Endodermal cell (in vitro differentiated cells): ENCODE measurements at regions not wholly inside any gene's neighbourhood (a gene's known extent, or its start where the extent isn't known, plus 50 kb on each side); places are given as distances from the start of the nearest gene placed in this dataset.

Source experiments
- DNase-seq: peaks from one replicate; pipeline ENCODE4 v3.0.0-alpha.2; 2017
- H3K27ac ChIP-seq: 2 replicates; pipeline ENCODE4 v1.5.1; 2013; ENCODE audit warnings: mild to moderate bottlenecking, low read depth, low read length, moderate library complexity
- H3K27me3 ChIP-seq: 2 replicates; pipeline ENCODE4 v1.6.1; 2013; ENCODE audit warnings: mild to moderate bottlenecking, low read length, moderate library complexity; ENCODE audit not compliant: insufficient read depth, control insufficient read depth, poor library complexity, severe bottlenecking
- H3K36me3 ChIP-seq: 2 replicates; pipeline ENCODE4 v1.7.0; 2013; ENCODE audit warnings: mild to moderate bottlenecking, low read length, moderate library complexity; ENCODE audit not compliant: control insufficient read depth, insufficient read depth
- H3K4me1 ChIP-seq: one replicate; pipeline ENCODE4 v1.7.0; 2013; ENCODE audit warnings: low read length; ENCODE audit not compliant: control insufficient read depth, insufficient read depth
- H3K4me3 ChIP-seq: 2 replicates; pipeline ENCODE4 v1.5.1; 2013; ENCODE audit warnings: mild to moderate bottlenecking, low read length, moderate library complexity
- H3K9ac ChIP-seq: 2 replicates; pipeline ENCODE4 v1.6.1; 2013; ENCODE audit warnings: mild to moderate bottlenecking, low read length, moderate library complexity; ENCODE audit not compliant: poor library complexity, severe bottlenecking; ENCODE audit errors: extremely low read depth
- H3K9me3 ChIP-seq: 2 replicates; pipeline ENCODE4 v1.6.1; 2013; ENCODE audit warnings: mild to moderate bottlenecking, low read length, moderate library complexity; ENCODE audit not compliant: control insufficient read depth
- H3K27ac Mint-ChIP-seq: 2 replicates; pipeline ENCODE4 v1.8.0; 2020; ENCODE audit warnings: mixed read lengths
- H3K27me3 Mint-ChIP-seq: 2 replicates; pipeline ENCODE4 v1.8.0; 2021; ENCODE audit warnings: mild to moderate bottlenecking, mixed read lengths; ENCODE audit not compliant: insufficient read depth
- H3K36me3 Mint-ChIP-seq: 2 replicates; pipeline ENCODE4 v1.8.0; 2020; ENCODE audit warnings: low read depth, mixed read lengths
- H3K4me1 Mint-ChIP-seq: 2 replicates; pipeline ENCODE4 v1.8.0; 2020; ENCODE audit warnings: mixed read lengths
- H3K4me3 Mint-ChIP-seq: 2 replicates; pipeline ENCODE4 v1.8.0; 2020; ENCODE audit warnings: mild to moderate bottlenecking, moderate library complexity, mixed read lengths
- H3K9me3 Mint-ChIP-seq: 2 replicates; pipeline ENCODE4 v1.8.0; 2020; ENCODE audit warnings: mild to moderate bottlenecking, mixed read lengths
- WGBS, 2 experiments: methylation state at CpG; one replicate each; pipeline versions ENCODE4 v1.1.5 to v1.1.7; 2013; ENCODE audit warnings: missing lambda C conversion rate in 2 of 2, mixed read lengths in 1 of 2; ENCODE audit not compliant: insufficient coverage in 1 of 2, insufficient read length in 1 of 2; 5-methylcytosine and 5-hydroxymethylcytosine counted together
- TF ChIP-seq, protein P1 (sequence below): fragments of 200-600 bp; sonication (generic); conservative IDR thresholded peaks from 2 replicates; pipeline ENCODE4 v1.5.0; 2021; ENCODE audit warnings: antibody characterized with exemption, mild to moderate bottlenecking

DNA sequence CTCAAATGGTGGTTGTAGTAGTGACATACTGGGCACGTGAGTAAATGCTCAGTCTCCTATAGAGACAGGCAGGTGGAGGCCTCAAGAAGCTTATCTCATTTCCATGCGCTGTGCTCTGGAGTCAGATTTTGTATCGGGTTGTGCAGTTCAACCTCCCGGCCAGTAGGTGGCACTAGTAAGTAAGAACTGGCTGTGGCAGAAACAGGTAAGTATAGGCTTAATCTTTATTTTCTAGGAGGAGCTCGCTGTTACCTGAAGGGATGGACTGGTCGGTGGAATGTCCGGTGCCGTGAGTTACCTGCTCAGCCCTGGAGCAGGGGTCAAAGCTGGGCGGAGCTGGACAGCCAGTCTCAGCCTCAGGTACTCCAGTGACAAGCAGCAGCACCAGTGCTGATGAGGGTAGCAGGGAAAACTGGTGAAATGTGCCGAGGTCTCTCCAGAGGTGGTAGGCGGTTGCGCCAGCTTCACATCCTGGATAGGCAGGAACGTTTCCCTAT is 880.1 kb upstream of the SEMA6A start:
- Histone ChIP-seq H3K4me3 (no peak overlapping the region), H3K9ac (no peak overlapping the region), H3K9me3 (no peaks in the 10 kb centered on the region), H3K4me1 (no peaks in the 10 kb centered on the region), H3K27me3 (no peaks in the 10 kb centered on the region), H3K27ac (no peak overlapping the region), H3K36me3 (no peaks in the 10 kb centered on the region)
- Mint-ChIP-seq H3K27ac (peak overlapping the region; percentile 72), H3K36me3 (no peaks in the 10 kb centered on the region), H3K4me1 (peaks cover 2% of the 10 kb centered on the region), H3K27me3 (no peaks in the 10 kb centered on the region), H3K9me3 (no peaks in the 10 kb centered on the region), H3K4me3 (peak overlapping the region; percentile 85)
- peak; percentile 93 for DNase-seq
- TF ChIP-seq, protein P1, sequence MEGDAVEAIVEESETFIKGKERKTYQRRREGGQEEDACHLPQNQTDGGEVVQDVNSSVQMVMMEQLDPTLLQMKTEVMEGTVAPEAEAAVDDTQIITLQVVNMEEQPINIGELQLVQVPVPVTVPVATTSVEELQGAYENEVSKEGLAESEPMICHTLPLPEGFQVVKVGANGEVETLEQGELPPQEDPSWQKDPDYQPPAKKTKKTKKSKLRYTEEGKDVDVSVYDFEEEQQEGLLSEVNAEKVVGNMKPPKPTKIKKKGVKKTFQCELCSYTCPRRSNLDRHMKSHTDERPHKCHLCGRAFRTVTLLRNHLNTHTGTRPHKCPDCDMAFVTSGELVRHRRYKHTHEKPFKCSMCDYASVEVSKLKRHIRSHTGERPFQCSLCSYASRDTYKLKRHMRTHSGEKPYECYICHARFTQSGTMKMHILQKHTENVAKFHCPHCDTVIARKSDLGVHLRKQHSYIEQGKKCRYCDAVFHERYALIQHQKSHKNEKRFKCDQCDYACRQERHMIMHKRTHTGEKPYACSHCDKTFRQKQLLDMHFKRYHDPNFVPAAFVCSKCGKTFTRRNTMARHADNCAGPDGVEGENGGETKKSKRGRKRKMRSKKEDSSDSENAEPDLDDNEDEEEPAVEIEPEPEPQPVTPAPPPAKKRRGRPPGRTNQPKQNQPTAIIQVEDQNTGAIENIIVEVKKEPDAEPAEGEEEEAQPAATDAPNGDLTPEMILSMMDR: peak; percentile 94
- 81 to 87% methylated on average over 9 to 13 of the region's 13 CpGs for WGBS, 2 experiments

DNA sequence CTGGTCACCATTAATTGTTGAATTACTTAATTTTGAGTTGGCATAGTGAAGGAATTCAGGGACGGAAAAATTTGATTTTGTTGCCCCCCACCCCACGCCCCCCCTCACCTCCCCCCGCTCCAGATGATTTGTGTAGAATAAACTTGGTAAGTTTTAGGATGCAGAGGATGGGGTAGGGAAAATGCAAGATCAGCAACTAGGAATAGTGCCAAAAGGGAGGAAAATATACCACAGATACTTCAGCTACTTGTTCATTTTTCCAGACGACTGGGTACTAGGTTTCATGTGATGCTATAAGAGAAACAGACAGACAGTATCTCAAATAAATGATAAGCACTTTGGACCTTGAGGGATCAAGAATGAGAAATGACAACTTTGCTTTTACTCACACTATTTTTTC is 862.2 kb upstream of the SEMA6A start:
- no peak overlapping the region for H3K4me3 Mint-ChIP-seq
- TF ChIP-seq, protein P1: no peak
- peaks cover 4% of the 10 kb centered on the region for H3K4me1 Mint-ChIP-seq
- Histone ChIP-seq H3K4me3 (no peak overlapping the region), H3K27me3 (no peaks in the 10 kb centered on the region), H3K27ac (no peak overlapping the region), H3K36me3 (no peaks in the 10 kb centered on the region), H3K4me1 (no peaks in the 10 kb centered on the region), H3K9ac (no peak overlapping the region), H3K9me3 (no peaks in the 10 kb centered on the region)
- H3K27me3 Mint-ChIP-seq: no peaks in the 10 kb centered on the region
- 82% methylated on average over 4 of the region's 4 CpGs; no CpG with 5 or more reads in 1 of the 2 experiments for WGBS, 2 experiments
- H3K27ac Mint-ChIP-seq: no peak overlapping the region
- no peak for DNase-seq
- H3K36me3 Mint-ChIP-seq: no peaks in the 10 kb centered on the region
- no peaks in the 10 kb centered on the region for H3K9me3 Mint-ChIP-seq

DNA sequence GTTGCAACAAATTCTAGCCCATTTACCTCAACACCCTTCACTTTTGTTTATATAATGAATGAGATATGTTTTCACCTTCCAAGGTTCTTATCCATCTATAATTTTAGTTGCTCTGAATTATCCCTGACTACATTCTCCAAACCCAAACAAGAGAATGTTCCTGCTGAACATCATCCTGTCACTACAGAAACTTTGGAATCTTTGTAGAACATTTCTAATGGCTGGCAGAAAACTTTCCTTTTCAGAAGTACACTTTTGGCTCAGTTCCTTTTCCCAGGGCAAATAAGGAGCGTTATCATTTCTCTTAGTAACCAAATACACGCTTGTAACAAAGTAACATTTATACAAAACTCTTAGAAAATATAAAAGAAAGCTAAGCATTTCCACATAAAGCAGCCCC is 860.6 kb upstream of the SEMA6A start:
- no peaks in the 10 kb centered on the region for H3K9me3 ChIP-seq
- no peaks in the 10 kb centered on the region for H3K9me3 Mint-ChIP-seq
- TF ChIP-seq, protein P1: no peak
- no peak overlapping the region for H3K4me3 ChIP-seq
- no peaks in the 10 kb centered on the region for H3K4me1 ChIP-seq
- no peak overlapping the region for H3K9ac ChIP-seq
- no peaks in the 10 kb centered on the region for H3K36me3 ChIP-seq
- H3K27ac Mint-ChIP-seq: no peak overlapping the region
- no peaks in the 10 kb centered on the region for H3K36me3 Mint-ChIP-seq
- H3K27me3 Mint-ChIP-seq: no peaks in the 10 kb centered on the region
- H3K27me3 ChIP-seq: no peaks in the 10 kb centered on the region
- peaks cover 4% of the 10 kb centered on the region for H3K4me1 Mint-ChIP-seq
- no peak overlapping the region for H3K27ac ChIP-seq
- no peak overlapping the region for H3K4me3 Mint-ChIP-seq
- DNase-seq: no peak
- WGBS, 2 experiments: 95% methylated on average over 2 of the region's 2 CpGs; no CpG with 5 or more reads in 1 of the 2 experiments
